IMR-90 (cell line): ENCODE measurements at regions not wholly inside any gene's neighbourhood (a gene's known extent, or its start where the extent isn't known, plus 50 kb on each side); places are given as distances from the start of the nearest gene placed in this dataset.

Experiments used
- ATAC-seq: fragments of 200-7000 bp; cut with Tn5 transposase; 2 replicates; pipeline ENCODE4 v1.9.1; 2020; ENCODE audit warnings: low read depth, mild to moderate bottlenecking, moderate library complexity
- BruUV-seq: library from RNA; stranded (reverse); fragments of 400-500 nt; replicated peaks from 2 replicates; lab custom pipeline; 2021; lab: Mats Ljungman, UMichigan
- CTCF ChIA-PET: fragments of 300-600 bp; formaldehyde crosslinking; extraction: SDS; loops from one replicate; lab custom pipeline; 2021; ENCODE audit warnings: antibody characterized with exemption; lab: Yijun Ruan, JAX
- POLR2A ChIA-PET: fragments of 300-600 bp; sonication (Branson Sonifier 250); formaldehyde crosslinking; loops from one replicate; lab custom pipeline; 2022; ENCODE audit warnings: antibody characterized with exemption; ENCODE audit not compliant: unreplicated experiment; lab: Charles Lee
- DNase-seq: peaks from one replicate; pipeline ENCODE4 v3.0.0; 2013
- H2AFZ ChIP-seq: replicated peaks from 2 replicates; pipeline ENCODE3; 2013; ENCODE audit warnings: low read length, mild to moderate bottlenecking; ENCODE audit not compliant: poor library complexity
- H2AK5ac ChIP-seq: 2 replicates; pipeline ENCODE4 v1.6.1; 2013; ENCODE audit warnings: low read depth, low read length, inconsistent platforms
- H2AK9ac ChIP-seq: replicated peaks from 2 replicates; pipeline ENCODE3; 2013; ENCODE audit warnings: mild to moderate bottlenecking, low read depth, low read length, moderate library complexity; ENCODE audit not compliant: poor library complexity
- H2BK120ac ChIP-seq: 2 replicates; pipeline ENCODE4 v1.6.1; 2013; ENCODE audit warnings: low read depth, low read length, inconsistent platforms
- H2BK15ac ChIP-seq: 3 replicates; pipeline ENCODE4 v1.6.1; 2013; ENCODE audit warnings: low read depth, low read length, inconsistent platforms
- H2BK20ac ChIP-seq: 2 replicates; pipeline ENCODE4 v1.6.1; 2013; ENCODE audit warnings: low read depth, mild to moderate bottlenecking, inconsistent platforms, low read length, moderate library complexity
- H2BK5ac ChIP-seq: 2 replicates; pipeline ENCODE4 v1.6.1; 2013; ENCODE audit warnings: mild to moderate bottlenecking, low read depth, low read length, inconsistent platforms; ENCODE audit not compliant: poor library complexity, severe bottlenecking
- H3K14ac ChIP-seq: replicated peaks from 2 replicates; pipeline ENCODE4 v1.6.1; 2013; ENCODE audit warnings: low read depth, low read length, inconsistent platforms
- H3K18ac ChIP-seq: 2 replicates; pipeline ENCODE4 v1.6.1; 2013; ENCODE audit warnings: low read depth, low read length, control low read depth
- H3K23ac ChIP-seq: 2 replicates; pipeline ENCODE4 v1.6.1; 2013; ENCODE audit warnings: low read depth, low read length, inconsistent platforms
- H3K27ac ChIP-seq: 2 replicates; pipeline ENCODE4 v1.5.1; 2013; ENCODE audit warnings: mild to moderate bottlenecking, control low read depth, low read length; ENCODE audit not compliant: insufficient read depth
- H3K27me3 ChIP-seq: 2 replicates; pipeline ENCODE4 v1.6.1; 2013; ENCODE audit warnings: low read length; ENCODE audit not compliant: control insufficient read depth, insufficient read depth
- H3K36me3 ChIP-seq: 2 replicates; pipeline ENCODE4 v1.6.1; 2013; ENCODE audit warnings: low read length, mixed read lengths; ENCODE audit not compliant: control insufficient read depth, insufficient read depth
- H3K4ac ChIP-seq: 2 replicates; pipeline ENCODE4 v1.6.1; 2013; ENCODE audit warnings: low read depth, low read length, inconsistent platforms
- H3K4me1 ChIP-seq: 2 replicates; pipeline ENCODE4 v1.6.1; 2013; ENCODE audit warnings: low read length, mixed read lengths; ENCODE audit not compliant: control insufficient read depth, insufficient read depth
- H3K4me2 ChIP-seq: 2 replicates; pipeline ENCODE4 v1.6.1; 2013; ENCODE audit warnings: low read depth, mild to moderate bottlenecking, control low read depth, low read length, moderate library complexity
- H3K4me3 ChIP-seq: 2 replicates; pipeline ENCODE4 v1.5.1; 2013; ENCODE audit warnings: low read depth, mild to moderate bottlenecking, control low read depth, low read length, moderate library complexity; ENCODE audit not compliant: insufficient read depth
- H3K56ac ChIP-seq: 2 replicates; pipeline ENCODE4 v1.6.1; 2013; ENCODE audit warnings: low read length, inconsistent platforms; ENCODE audit not compliant: insufficient read depth; ENCODE audit errors: extremely low read depth
- H3K79me1 ChIP-seq, 2 experiments: 2 replicates each; pipeline ENCODE4 v1.6.1; 2013; ENCODE audit warnings: low read length in 2 of 2, inconsistent platforms in 1 of 2, low read depth in 1 of 2
- H3K9ac ChIP-seq: 2 replicates; pipeline ENCODE4 v1.6.1; 2013; ENCODE audit warnings: low read depth, low read length, control low read depth
- H3K9me1 ChIP-seq: 2 replicates; pipeline ENCODE4 v1.6.1; 2013; ENCODE audit warnings: low read length, inconsistent platforms; ENCODE audit not compliant: insufficient read depth
- H3K9me3 ChIP-seq: 2 replicates; pipeline ENCODE4 v1.6.1; 2013; ENCODE audit warnings: low read length; ENCODE audit not compliant: control insufficient read depth, insufficient read depth
- H4K20me1 ChIP-seq: 2 replicates; pipeline ENCODE4 v1.6.1; 2013; ENCODE audit warnings: low read length, inconsistent platforms; ENCODE audit not compliant: insufficient read depth
- H4K5ac ChIP-seq: 2 replicates; pipeline ENCODE4 v1.6.1; 2013; ENCODE audit warnings: mild to moderate bottlenecking, low read depth, low read length, control low read depth
- H4K8ac ChIP-seq, 2 experiments: 2 replicates each; pipeline ENCODE4 v1.6.1; 2013; ENCODE audit warnings: low read depth in 2 of 2, low read length in 2 of 2, control low read depth in 1 of 2, inconsistent platforms in 1 of 2
- H4K91ac ChIP-seq: 2 replicates; pipeline ENCODE4 v1.6.1; 2013; ENCODE audit warnings: low read depth, low read length, inconsistent platforms; ENCODE audit not compliant: insufficient read depth
- CEBPB ChIP-seq: IDR thresholded peaks from 2 replicates; pipeline ENCODE4 v1.6.1; 2012; ENCODE audit warnings: low read depth, low read length, improper control_type of control experiment
- CHD1 ChIP-seq: IDR thresholded peaks from 2 replicates; pipeline ENCODE4 v1.6.1; 2012; ENCODE audit warnings: low read depth, low read length, improper control_type of control experiment
- MAFK ChIP-seq: IDR thresholded peaks from 2 replicates; pipeline ENCODE4 v1.6.1; 2012; ENCODE audit warnings: low read depth, low read length, improper control_type of control experiment
- MAZ ChIP-seq: IDR thresholded peaks from 2 replicates; pipeline ENCODE4 v1.6.1; 2012; ENCODE audit warnings: low read depth, mild to moderate bottlenecking, low read length, improper control_type of control experiment, moderate library complexity, borderline replicate concordance
- NFE2L2 ChIP-seq: fragments of 150-350 bp; IDR thresholded peaks from 2 replicates; pipeline ENCODE4 v1.6.1; 2016; ENCODE audit warnings: low read depth, mild to moderate bottlenecking, low read length
- POLR2A ChIP-seq: IDR thresholded peaks from 2 replicates; pipeline ENCODE4 v1.6.1; 2012; ENCODE audit warnings: mild to moderate bottlenecking, low read depth, low read length
- RAD21 ChIP-seq: IDR thresholded peaks from 2 replicates; pipeline ENCODE4 v1.6.1; 2012; ENCODE audit warnings: low read length, improper control_type of control experiment
- RCOR1 ChIP-seq: IDR thresholded peaks from 2 replicates; pipeline ENCODE4 v1.6.1; 2012; ENCODE audit warnings: mild to moderate bottlenecking, low read length, improper control_type of control experiment; ENCODE audit not compliant: insufficient replicate concordance
- SMC3 ChIP-seq: fragments of 150-350 bp; IDR thresholded peaks from 2 replicates; pipeline ENCODE4 v1.6.1; 2016; ENCODE audit warnings: low read depth, mild to moderate bottlenecking, antibody characterized with exemption, low read length, moderate library complexity
- WGBS, 2 experiments: methylation state at CpG; one replicate each; pipeline versions ENCODE4 v1.1.5 to v1.1.7; 2013; ENCODE audit warnings: missing lambda C conversion rate in 2 of 2; ENCODE audit not compliant: insufficient read length in 1 of 2; ENCODE audit errors: extremely low coverage in 2 of 2; 5-methylcytosine and 5-hydroxymethylcytosine counted together
- dilution Hi-C: fragments of 300-500 bp; cut with HindIII; formaldehyde crosslinking; loops from one replicate; pipeline ENCODE4 v1.14.3; 2018; ENCODE audit warnings: low sequenced_read_pairs; ENCODE audit not compliant: unreplicated experiment
- in situ Hi-C: fragments of 300-500 bp; cut with MboI; formaldehyde crosslinking; loops from 3 replicates; pipeline ENCODE4 v1.14.3; 2019; ENCODE audit warnings: low sequenced_read_pairs, inconsistent platforms, mixed read lengths
- intact Hi-C: fragments of 100-400 bp; cut with micrococcal nuclease; formaldehyde crosslinking; loops from 2 replicates; pipeline ENCODE4 v1.10.0; 2022
- TF ChIP-seq, protein P1 (sequence below): fragments of 150-350 bp; IDR thresholded peaks from 2 replicates; pipeline ENCODE4 v1.6.1; 2017; ENCODE audit warnings: mild to moderate bottlenecking, antibody characterized with exemption, low read length, low read depth
- TF ChIP-seq, protein P2 (sequence below): conservative IDR thresholded peaks from 2 replicates; pipeline ENCODE4 v1.5.1; 2012; ENCODE audit warnings: mild to moderate bottlenecking, low read depth, low read length, improper control_type of control experiment
- TF ChIP-seq, protein P3 (sequence below): fragments of 150-350 bp; IDR thresholded peaks from 2 replicates; pipeline ENCODE4 v1.6.1; 2016; ENCODE audit warnings: low read depth, mild to moderate bottlenecking, low read length, moderate library complexity, borderline replicate concordance

DNA sequence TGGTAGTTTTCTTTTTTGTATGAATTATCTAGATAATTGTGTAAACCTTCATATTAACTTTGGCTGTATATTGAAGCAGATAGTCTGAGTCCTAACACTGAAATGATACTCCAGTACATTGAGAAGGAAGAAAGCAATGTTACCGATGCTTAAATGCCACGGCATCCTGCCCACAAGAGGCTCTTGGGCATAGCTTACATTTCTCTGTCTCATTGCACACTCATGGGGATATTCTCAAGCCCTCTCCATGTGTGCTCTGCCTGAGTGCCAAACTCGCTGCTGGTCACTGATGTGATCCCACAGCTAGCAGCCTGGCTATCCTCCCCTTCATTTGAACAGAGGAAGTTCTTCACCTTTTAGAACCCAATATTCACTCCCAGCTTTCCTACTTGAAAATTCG lies 179.4 kb downstream of the TGFB2 start:
- WGBS, 2 experiments = 100% methylated on average over 1 of the region's 4 CpGs; no CpG with 5 or more reads in 1 of the 2 experiments
- DNase-seq = peak; percentile 44
- in situ Hi-C loops = no loop called here

More for the DNA sequence above, 179.4 kb downstream of the TGFB2 start:
- 0 out of 2 replicates have a peak overlapping the region, but pooled peaks have one; percentile 9 for H3K4ac ChIP-seq
- no TSS peak for BruUV-seq
- no peak overlapping the region for H3K9ac ChIP-seq
- H3K18ac ChIP-seq = peak overlapping the region; percentile 3; the same call in 1 of the 2 replicates
- H4K91ac ChIP-seq = peak overlapping the region; percentile 26
- H3K36me3 ChIP-seq = no peaks in the 10 kb centered on the region
- H3K79me1 ChIP-seq = no peaks in the 10 kb centered on the region
- no peaks in the 10 kb centered on the region for H3K9me3 ChIP-seq
- intact Hi-C loops (loop anchor here (2.0 to 5.0 kb wide), 2 partner anchors 26 to 543 kb away; no protein-coding TSS in a partner anchor), dilution Hi-C loops (no loop called here)
- no peak for TF ChIP-seq NFE2L2
- TF ChIP-seq RCOR1 = no peak
- TF ChIP-seq RAD21 = no peak
- TF ChIP-seq MAZ = no peak
- no peak for TF ChIP-seq CHD1
- no peak for TF ChIP-seq POLR2A
- no peak for TF ChIP-seq MAFK
- TF ChIP-seq CEBPB = no peak
- no peak for TF ChIP-seq SMC3
- TF ChIP-seq, protein P1, sequence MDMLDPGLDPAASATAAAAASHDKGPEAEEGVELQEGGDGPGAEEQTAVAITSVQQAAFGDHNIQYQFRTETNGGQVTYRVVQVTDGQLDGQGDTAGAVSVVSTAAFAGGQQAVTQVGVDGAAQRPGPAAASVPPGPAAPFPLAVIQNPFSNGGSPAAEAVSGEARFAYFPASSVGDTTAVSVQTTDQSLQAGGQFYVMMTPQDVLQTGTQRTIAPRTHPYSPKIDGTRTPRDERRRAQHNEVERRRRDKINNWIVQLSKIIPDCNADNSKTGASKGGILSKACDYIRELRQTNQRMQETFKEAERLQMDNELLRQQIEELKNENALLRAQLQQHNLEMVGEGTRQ = no peak
- TF ChIP-seq, protein P2, sequence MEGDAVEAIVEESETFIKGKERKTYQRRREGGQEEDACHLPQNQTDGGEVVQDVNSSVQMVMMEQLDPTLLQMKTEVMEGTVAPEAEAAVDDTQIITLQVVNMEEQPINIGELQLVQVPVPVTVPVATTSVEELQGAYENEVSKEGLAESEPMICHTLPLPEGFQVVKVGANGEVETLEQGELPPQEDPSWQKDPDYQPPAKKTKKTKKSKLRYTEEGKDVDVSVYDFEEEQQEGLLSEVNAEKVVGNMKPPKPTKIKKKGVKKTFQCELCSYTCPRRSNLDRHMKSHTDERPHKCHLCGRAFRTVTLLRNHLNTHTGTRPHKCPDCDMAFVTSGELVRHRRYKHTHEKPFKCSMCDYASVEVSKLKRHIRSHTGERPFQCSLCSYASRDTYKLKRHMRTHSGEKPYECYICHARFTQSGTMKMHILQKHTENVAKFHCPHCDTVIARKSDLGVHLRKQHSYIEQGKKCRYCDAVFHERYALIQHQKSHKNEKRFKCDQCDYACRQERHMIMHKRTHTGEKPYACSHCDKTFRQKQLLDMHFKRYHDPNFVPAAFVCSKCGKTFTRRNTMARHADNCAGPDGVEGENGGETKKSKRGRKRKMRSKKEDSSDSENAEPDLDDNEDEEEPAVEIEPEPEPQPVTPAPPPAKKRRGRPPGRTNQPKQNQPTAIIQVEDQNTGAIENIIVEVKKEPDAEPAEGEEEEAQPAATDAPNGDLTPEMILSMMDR = no peak
- TF ChIP-seq, protein P3, sequence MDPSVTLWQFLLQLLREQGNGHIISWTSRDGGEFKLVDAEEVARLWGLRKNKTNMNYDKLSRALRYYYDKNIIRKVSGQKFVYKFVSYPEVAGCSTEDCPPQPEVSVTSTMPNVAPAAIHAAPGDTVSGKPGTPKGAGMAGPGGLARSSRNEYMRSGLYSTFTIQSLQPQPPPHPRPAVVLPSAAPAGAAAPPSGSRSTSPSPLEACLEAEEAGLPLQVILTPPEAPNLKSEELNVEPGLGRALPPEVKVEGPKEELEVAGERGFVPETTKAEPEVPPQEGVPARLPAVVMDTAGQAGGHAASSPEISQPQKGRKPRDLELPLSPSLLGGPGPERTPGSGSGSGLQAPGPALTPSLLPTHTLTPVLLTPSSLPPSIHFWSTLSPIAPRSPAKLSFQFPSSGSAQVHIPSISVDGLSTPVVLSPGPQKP = no peak
- H3K4me1 ChIP-seq = peaks cover 7% of the 10 kb centered on the region
- H2AK9ac ChIP-seq = no peak overlapping the region
- H3K9me1 ChIP-seq = peaks cover 6% of the 10 kb centered on the region
- peak overlapping the region; percentile 3; the same call in 2 of the 3 replicates for H2BK15ac ChIP-seq
- H4K20me1 ChIP-seq = no peaks in the 10 kb centered on the region
- H2AK5ac ChIP-seq = no peak overlapping the region
- no peak overlapping the region for H3K23ac ChIP-seq
- no peak overlapping the region for H2AFZ ChIP-seq
- H3K27me3 ChIP-seq = no peaks in the 10 kb centered on the region
- H3K14ac ChIP-seq = no peak overlapping the region
- H2BK5ac ChIP-seq = no peak overlapping the region
- POLR2A ChIA-PET = interaction anchor here (0.6 kb wide), 1 partner anchor 267 kb away, joined by 4 read pairs; no protein-coding TSS in a partner anchor
- ATAC-seq = peak; percentile 46; the same call in 1 of the 2 replicates
- no peak overlapping the region for H3K56ac ChIP-seq
- no peak overlapping the region for H3K4me2 ChIP-seq
- H3K27ac ChIP-seq = no peak overlapping the region
- no peak overlapping the region for H3K4me3 ChIP-seq
- H4K5ac ChIP-seq = peak overlapping the region; percentile 55; the same call in 1 of the 2 replicates
- 0 out of 2 replicates have a peak overlapping the region, but pooled peaks have one; percentile 42 for H2BK120ac ChIP-seq
- no peak overlapping the region for H4K8ac ChIP-seq
- H2BK20ac ChIP-seq = peak overlapping the region; percentile 36; the same call in 1 of the 2 replicates
- CTCF ChIA-PET = interaction anchor here (1.0 kb wide), 1 partner anchor 225 kb away, joined by 4 read pairs; no protein-coding TSS in a partner anchor
